ENCODE measurements at regions not wholly inside any gene's neighbourhood (a gene's known extent, or its start where the extent isn't known, plus 50 kb on each side); places are given as distances from the start of the nearest gene placed in this dataset.

DNA sequence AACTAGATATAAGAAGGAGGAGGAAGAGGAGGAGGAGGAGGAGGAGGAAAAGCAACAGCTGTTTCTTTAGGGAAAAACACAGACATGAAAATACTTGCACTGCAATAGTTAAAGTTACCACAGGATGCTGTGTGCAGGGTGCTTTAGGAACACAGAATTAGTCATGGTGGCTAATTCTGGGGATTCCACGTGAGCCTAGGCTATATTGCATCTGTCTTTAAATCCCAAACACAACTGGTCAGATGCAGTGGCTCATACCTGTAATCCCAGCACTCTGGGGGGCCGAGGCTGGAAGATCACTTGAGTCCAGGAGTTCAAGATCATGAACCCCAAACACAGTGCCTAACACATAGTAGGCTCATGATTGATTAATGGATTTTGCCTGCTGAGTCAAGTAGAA is 155.3 kb upstream of the C16orf82 start:
- TF ChIP-seq, protein P1, sequence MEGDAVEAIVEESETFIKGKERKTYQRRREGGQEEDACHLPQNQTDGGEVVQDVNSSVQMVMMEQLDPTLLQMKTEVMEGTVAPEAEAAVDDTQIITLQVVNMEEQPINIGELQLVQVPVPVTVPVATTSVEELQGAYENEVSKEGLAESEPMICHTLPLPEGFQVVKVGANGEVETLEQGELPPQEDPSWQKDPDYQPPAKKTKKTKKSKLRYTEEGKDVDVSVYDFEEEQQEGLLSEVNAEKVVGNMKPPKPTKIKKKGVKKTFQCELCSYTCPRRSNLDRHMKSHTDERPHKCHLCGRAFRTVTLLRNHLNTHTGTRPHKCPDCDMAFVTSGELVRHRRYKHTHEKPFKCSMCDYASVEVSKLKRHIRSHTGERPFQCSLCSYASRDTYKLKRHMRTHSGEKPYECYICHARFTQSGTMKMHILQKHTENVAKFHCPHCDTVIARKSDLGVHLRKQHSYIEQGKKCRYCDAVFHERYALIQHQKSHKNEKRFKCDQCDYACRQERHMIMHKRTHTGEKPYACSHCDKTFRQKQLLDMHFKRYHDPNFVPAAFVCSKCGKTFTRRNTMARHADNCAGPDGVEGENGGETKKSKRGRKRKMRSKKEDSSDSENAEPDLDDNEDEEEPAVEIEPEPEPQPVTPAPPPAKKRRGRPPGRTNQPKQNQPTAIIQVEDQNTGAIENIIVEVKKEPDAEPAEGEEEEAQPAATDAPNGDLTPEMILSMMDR (IDR thresholded peaks at IDR 0.05): no peak
- no peak for TF ChIP-seq POLR2A (IDR thresholded peaks at IDR 0.05)
